ENCODE measurements at regions not wholly inside any gene's neighbourhood (a gene's known extent, or its start where the extent isn't known, plus 50 kb on each side); places are given as distances from the start of the nearest gene placed in this dataset.
"Not testable (repeated sequence)": the region's sequence is repeated elsewhere in the genome, so short reads cannot be mapped to it uniquely, and the experiment has no call there.

GRCh38 chr4:169934794-169935429, 91.3 kb downstream of the MFAP3L start:
- no peak overlapping the region for H3K4me3 ChIP-seq (ENCODE audit: low read length)
- H3K4me2 ChIP-seq (ENCODE audit: low read depth, low read length): no peak overlapping the region

GRCh38 chr4:169933531-169933930, 92.7 kb downstream of the MFAP3L start:
- Histone ChIP-seq H3K9me3 (replicated peaks; ENCODE audit: insufficient read depth, low read length) (no peaks in the 10 kb centered on the region), H3K27ac (ENCODE audit: low read length) (no peak overlapping the region), H3K9me2 (replicated peaks; ENCODE audit: insufficient read depth, low read length) (no peaks in the 10 kb centered on the region), H3K4me1 (ENCODE audit: low read length) (no peaks in the 10 kb centered on the region), H3K79me2 (ENCODE audit: low read length) (no peaks in the 10 kb centered on the region), H3F3A (ENCODE audit: insufficient read depth, low read length) (no peaks in the 10 kb centered on the region), H2AFZ (ENCODE audit: low read length) (no peak overlapping the region), H3K36me3 (replicated peaks; ENCODE audit: insufficient read depth, low read length) (no peaks in the 10 kb centered on the region), H3K27me3 (replicated peaks; ENCODE audit: insufficient read depth, low read length) (no peaks in the 10 kb centered on the region), H4K20me1 (ENCODE audit: insufficient read depth, low read length) (no peaks in the 10 kb centered on the region), H3K4me3 (ENCODE audit: low read length) (no peak overlapping the region), H3K9ac (ENCODE audit: low read length) (no peak overlapping the region), H3K4me2 (ENCODE audit: low read depth, low read length) (no peak overlapping the region)
- no peak for DNase-seq
- TF ChIP-seq, protein P1, sequence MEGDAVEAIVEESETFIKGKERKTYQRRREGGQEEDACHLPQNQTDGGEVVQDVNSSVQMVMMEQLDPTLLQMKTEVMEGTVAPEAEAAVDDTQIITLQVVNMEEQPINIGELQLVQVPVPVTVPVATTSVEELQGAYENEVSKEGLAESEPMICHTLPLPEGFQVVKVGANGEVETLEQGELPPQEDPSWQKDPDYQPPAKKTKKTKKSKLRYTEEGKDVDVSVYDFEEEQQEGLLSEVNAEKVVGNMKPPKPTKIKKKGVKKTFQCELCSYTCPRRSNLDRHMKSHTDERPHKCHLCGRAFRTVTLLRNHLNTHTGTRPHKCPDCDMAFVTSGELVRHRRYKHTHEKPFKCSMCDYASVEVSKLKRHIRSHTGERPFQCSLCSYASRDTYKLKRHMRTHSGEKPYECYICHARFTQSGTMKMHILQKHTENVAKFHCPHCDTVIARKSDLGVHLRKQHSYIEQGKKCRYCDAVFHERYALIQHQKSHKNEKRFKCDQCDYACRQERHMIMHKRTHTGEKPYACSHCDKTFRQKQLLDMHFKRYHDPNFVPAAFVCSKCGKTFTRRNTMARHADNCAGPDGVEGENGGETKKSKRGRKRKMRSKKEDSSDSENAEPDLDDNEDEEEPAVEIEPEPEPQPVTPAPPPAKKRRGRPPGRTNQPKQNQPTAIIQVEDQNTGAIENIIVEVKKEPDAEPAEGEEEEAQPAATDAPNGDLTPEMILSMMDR (IDR thresholded peaks at IDR 0.05; ENCODE audit: low read length): no peak
- TF ChIP-seq EZH2phosphoT487 (IDR thresholded peaks at IDR 0.05; ENCODE audit: low read length) (no peak), EZH2 (optimal IDR thresholded peaks at IDR 0.05; ENCODE audit: low read depth, low read length) (no peak)

More at GRCh38 chr4:169934794-169935429, 91.3 kb downstream of the MFAP3L start:
- H3K27ac ChIP-seq (ENCODE audit: low read length): no peak overlapping the region
- H3K79me2 ChIP-seq (ENCODE audit: low read length): no peaks in the 10 kb centered on the region
- H2AFZ ChIP-seq (ENCODE audit: low read length): peak overlapping the region; percentile 11; the same call in 1 of the 2 replicates
- no peak overlapping the region for H3K9ac ChIP-seq (ENCODE audit: low read length)
- no peaks in the 10 kb centered on the region for H3K9me2 ChIP-seq (replicated peaks; ENCODE audit: insufficient read depth, low read length)
- TF ChIP-seq EZH2 (optimal IDR thresholded peaks at IDR 0.05; ENCODE audit: low read depth, low read length): no peak
- TF ChIP-seq, protein P1 (IDR thresholded peaks at IDR 0.05; ENCODE audit: low read length): no peak
- no peak for TF ChIP-seq EZH2phosphoT487 (IDR thresholded peaks at IDR 0.05; ENCODE audit: low read length)
- H3K9me3 ChIP-seq (replicated peaks; ENCODE audit: insufficient read depth, low read length): no peaks in the 10 kb centered on the region
- no peaks in the 10 kb centered on the region for H3K4me1 ChIP-seq (ENCODE audit: low read length)
- H3K36me3 ChIP-seq (replicated peaks; ENCODE audit: insufficient read depth, low read length): no peaks in the 10 kb centered on the region
- no peaks in the 10 kb centered on the region for H3F3A ChIP-seq (ENCODE audit: insufficient read depth, low read length)
- H3K27me3 ChIP-seq (replicated peaks; ENCODE audit: insufficient read depth, low read length): no peaks in the 10 kb centered on the region
- no peak for DNase-seq
- no peaks in the 10 kb centered on the region for H4K20me1 ChIP-seq (ENCODE audit: insufficient read depth, low read length)

GRCh38 chr4:169931964-169932363, 94.2 kb downstream of the MFAP3L start:
- H4K20me1 ChIP-seq (ENCODE audit: insufficient read depth, low read length): no peaks in the 10 kb centered on the region
- no peaks in the 10 kb centered on the region for H3K4me1 ChIP-seq (ENCODE audit: low read length)
- H3K9ac ChIP-seq (ENCODE audit: low read length): no peak overlapping the region
- H3K9me3 ChIP-seq (replicated peaks; ENCODE audit: insufficient read depth, low read length): no peaks in the 10 kb centered on the region
- no peaks in the 10 kb centered on the region for H3K36me3 ChIP-seq (replicated peaks; ENCODE audit: insufficient read depth, low read length)
- no peaks in the 10 kb centered on the region for H3K9me2 ChIP-seq (replicated peaks; ENCODE audit: insufficient read depth, low read length)
- TF ChIP-seq EZH2 (optimal IDR thresholded peaks at IDR 0.05; ENCODE audit: low read depth, low read length) (no peak), EZH2phosphoT487 (IDR thresholded peaks at IDR 0.05; ENCODE audit: low read length) (no peak)
- TF ChIP-seq, protein P1 (IDR thresholded peaks at IDR 0.05; ENCODE audit: low read length): no peak
- no peak overlapping the region for H3K4me2 ChIP-seq (ENCODE audit: low read depth, low read length)
- no peak overlapping the region for H2AFZ ChIP-seq (ENCODE audit: low read length)
- no peaks in the 10 kb centered on the region for H3K27me3 ChIP-seq (replicated peaks; ENCODE audit: insufficient read depth, low read length)
- no peak for DNase-seq
- H3K27ac ChIP-seq (ENCODE audit: low read length): no peak overlapping the region
- no peaks in the 10 kb centered on the region for H3K79me2 ChIP-seq (ENCODE audit: low read length)
- no peaks in the 10 kb centered on the region for H3F3A ChIP-seq (ENCODE audit: insufficient read depth, low read length)
- no peak overlapping the region for H3K4me3 ChIP-seq (ENCODE audit: low read length)

DNA sequence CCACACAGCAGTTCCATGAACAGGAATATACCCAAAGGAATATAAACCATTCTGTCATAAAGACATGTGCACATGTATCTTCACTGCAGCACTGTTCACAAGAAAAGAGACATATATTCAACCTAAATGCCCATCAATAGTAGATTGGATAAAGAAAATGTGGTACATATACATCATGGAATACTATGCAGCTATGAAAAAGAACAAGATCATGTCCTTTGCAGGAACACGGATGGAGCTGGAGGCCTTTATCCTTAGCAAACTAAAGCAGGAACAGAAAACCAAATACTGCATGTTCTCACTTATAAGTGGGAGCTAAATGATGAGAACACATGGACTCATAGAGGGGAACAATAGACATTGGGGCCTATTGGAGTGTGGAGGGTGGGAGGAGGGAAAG, 95.4 kb downstream of the MFAP3L start:
- not testable (repeated sequence) for H3F3A ChIP-seq (ENCODE audit: insufficient read depth, low read length); H3K9ac ChIP-seq (ENCODE audit: low read length); H3K27ac ChIP-seq (ENCODE audit: low read length); H4K20me1 ChIP-seq (ENCODE audit: insufficient read depth, low read length); H2AFZ ChIP-seq (ENCODE audit: low read length); H3K4me3 ChIP-seq (ENCODE audit: low read length); H3K9me3 ChIP-seq (replicated peaks; ENCODE audit: insufficient read depth, low read length); H3K4me2 ChIP-seq (ENCODE audit: low read depth, low read length); H3K36me3 ChIP-seq (replicated peaks; ENCODE audit: insufficient read depth, low read length); H3K9me2 ChIP-seq (replicated peaks; ENCODE audit: insufficient read depth, low read length); H3K79me2 ChIP-seq (ENCODE audit: low read length); H3K4me1 ChIP-seq (ENCODE audit: low read length); H3K27me3 ChIP-seq (replicated peaks; ENCODE audit: insufficient read depth, low read length); DNase-seq

All from MM.1S (cell line).